Cardiac muscle cell (in vitro differentiated cells and primary cell): ENCODE measurements at regions not wholly inside any gene's neighbourhood (a gene's known extent, or its start where the extent isn't known, plus 50 kb on each side); places are given as distances from the start of the nearest gene placed in this dataset.

Source experiments
- DNase-seq, 2 donors: peaks; one replicate each; pipeline versions ENCODE4 v3.0.0 to v3.0.0-alpha.2; 2010 to 2017; ENCODE audit warnings: low read depth in 1 of 2, low spot score in 1 of 2
- H3K27ac ChIP-seq: fragments of 200-600 bp; sonication (generic); 2 replicates; pipeline ENCODE4 v1.5.1; 2016
- H3K27me3 ChIP-seq: fragments of 200-600 bp; sonication (generic); 2 replicates; pipeline ENCODE4 v1.6.0; 2016; ENCODE audit warnings: control low read depth
- H3K36me3 ChIP-seq: fragments of 200-600 bp; sonication (generic); 2 replicates; pipeline ENCODE4 v1.5.1; 2016; ENCODE audit warnings: control low read depth
- H3K4me1 ChIP-seq: fragments of 200-600 bp; sonication (generic); 2 replicates; pipeline ENCODE4 v1.8.1; 2017; ENCODE audit warnings: low read depth, mild to moderate bottlenecking, mixed run types
- H3K4me3 ChIP-seq: fragments of 200-600 bp; sonication (generic); 2 replicates; pipeline ENCODE4 v1.5.1; 2016; ENCODE audit warnings: mild to moderate bottlenecking
- H3K9me3 ChIP-seq: fragments of 200-600 bp; sonication (generic); 2 replicates; pipeline ENCODE4 v1.5.1; 2017; ENCODE audit warnings: low read depth, mild to moderate bottlenecking, control low read depth
- TF ChIP-seq, protein P1 (sequence below): IDR thresholded peaks from 2 replicates; pipeline ENCODE4 v1.5.1; 2012; ENCODE audit warnings: low read depth, mild to moderate bottlenecking, low read length

- no peak overlapping the region for H3K4me3 ChIP-seq
- H3K36me3 ChIP-seq: no peaks in the 10 kb centered on the region
- no peaks in the 10 kb centered on the region for H3K27me3 ChIP-seq
- H3K4me1 ChIP-seq: no peaks in the 10 kb centered on the region
- TF ChIP-seq, protein P1, sequence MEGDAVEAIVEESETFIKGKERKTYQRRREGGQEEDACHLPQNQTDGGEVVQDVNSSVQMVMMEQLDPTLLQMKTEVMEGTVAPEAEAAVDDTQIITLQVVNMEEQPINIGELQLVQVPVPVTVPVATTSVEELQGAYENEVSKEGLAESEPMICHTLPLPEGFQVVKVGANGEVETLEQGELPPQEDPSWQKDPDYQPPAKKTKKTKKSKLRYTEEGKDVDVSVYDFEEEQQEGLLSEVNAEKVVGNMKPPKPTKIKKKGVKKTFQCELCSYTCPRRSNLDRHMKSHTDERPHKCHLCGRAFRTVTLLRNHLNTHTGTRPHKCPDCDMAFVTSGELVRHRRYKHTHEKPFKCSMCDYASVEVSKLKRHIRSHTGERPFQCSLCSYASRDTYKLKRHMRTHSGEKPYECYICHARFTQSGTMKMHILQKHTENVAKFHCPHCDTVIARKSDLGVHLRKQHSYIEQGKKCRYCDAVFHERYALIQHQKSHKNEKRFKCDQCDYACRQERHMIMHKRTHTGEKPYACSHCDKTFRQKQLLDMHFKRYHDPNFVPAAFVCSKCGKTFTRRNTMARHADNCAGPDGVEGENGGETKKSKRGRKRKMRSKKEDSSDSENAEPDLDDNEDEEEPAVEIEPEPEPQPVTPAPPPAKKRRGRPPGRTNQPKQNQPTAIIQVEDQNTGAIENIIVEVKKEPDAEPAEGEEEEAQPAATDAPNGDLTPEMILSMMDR: no peak
- H3K27ac ChIP-seq: no peak overlapping the region
- DNase-seq: no peak
- no peaks in the 10 kb centered on the region for H3K9me3 ChIP-seq
Measured at GRCh38 chr9:106575823-106576222, 287.1 kb upstream of the ZNF462 start.

- H3K4me1 ChIP-seq: no peaks in the 10 kb centered on the region
- H3K27me3 ChIP-seq: no peaks in the 10 kb centered on the region
- no peak overlapping the region for H3K27ac ChIP-seq
- TF ChIP-seq, protein P1: no peak
- H3K36me3 ChIP-seq: no peaks in the 10 kb centered on the region
- DNase-seq: no peak
- no peaks in the 10 kb centered on the region for H3K9me3 ChIP-seq
- no peak overlapping the region for H3K4me3 ChIP-seq
Measured at GRCh38 chr9:106576232-106576760, 286.7 kb upstream of the ZNF462 start.

- Histone ChIP-seq H3K4me1 (no peaks in the 10 kb centered on the region), H3K27me3 (no peaks in the 10 kb centered on the region), H3K4me3 (no peak overlapping the region), H3K27ac (no peak overlapping the region), H3K36me3 (no peaks in the 10 kb centered on the region), H3K9me3 (no peaks in the 10 kb centered on the region)
- no peak for DNase-seq
- TF ChIP-seq, protein P1: no peak
Measured at GRCh38 chr9:106577121-106577520, 285.8 kb upstream of the ZNF462 start.

GRCh38 chr9:106580546-106580945 is 282.4 kb upstream of the ZNF462 start:
- Histone ChIP-seq H3K9me3 (no peaks in the 10 kb centered on the region), H3K4me3 (no peak overlapping the region), H3K27ac (no peak overlapping the region), H3K4me1 (no peaks in the 10 kb centered on the region), H3K27me3 (no peaks in the 10 kb centered on the region), H3K36me3 (no peaks in the 10 kb centered on the region)
- no peak for DNase-seq
- TF ChIP-seq, protein P1: no peak

DNA sequence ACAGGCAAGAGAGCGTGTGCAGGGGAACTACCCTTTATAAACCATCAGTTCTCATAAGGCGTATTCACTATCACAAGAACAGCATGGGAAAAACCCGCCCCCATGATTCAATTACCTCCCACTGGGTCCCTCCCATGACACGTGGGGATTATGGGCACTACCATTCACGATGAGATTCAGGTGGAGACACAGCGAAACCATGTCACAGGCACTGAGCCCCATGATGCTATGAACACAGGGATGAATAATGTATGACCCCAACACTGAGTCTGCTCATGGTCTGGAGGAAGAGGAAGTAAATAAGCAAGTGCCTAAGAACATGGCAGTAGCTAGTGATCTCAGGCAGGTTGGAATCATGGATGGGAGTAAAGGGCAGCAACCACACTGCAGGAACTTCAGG is 281.0 kb upstream of the ZNF462 start:
- H3K27ac ChIP-seq: no peak overlapping the region
- DNase-seq: no peak

More for the DNA sequence above, 281.0 kb upstream of the ZNF462 start:
- no peaks in the 10 kb centered on the region for H3K27me3 ChIP-seq
- H3K9me3 ChIP-seq: no peaks in the 10 kb centered on the region
- no peaks in the 10 kb centered on the region for H3K36me3 ChIP-seq
- TF ChIP-seq, protein P1: no peak
- no peaks in the 10 kb centered on the region for H3K4me1 ChIP-seq
- H3K4me3 ChIP-seq: no peak overlapping the region
